D721Med (cell line): ENCODE measurements at regions not wholly inside any gene's neighbourhood (a gene's known extent, or its start where the extent isn't known, plus 50 kb on each side); places are given as distances from the start of the nearest gene placed in this dataset.

Experiments
- DNase-seq: peaks from one replicate; pipeline ENCODE4 v3.0.0; 2011; ENCODE audit warnings: low spot score; ENCODE audit not compliant: insufficient read length
- FAIRE-seq: peaks from 2 replicates; lab custom pipeline; 2011; peaks lifted over from hg19 to GRCh38; lab: Jason Lieb, UNC
- TF ChIP-seq, protein P1 (sequence below): IDR thresholded peaks from 2 replicates; pipeline ENCODE4 v1.5.1; 2012; ENCODE audit warnings: mild to moderate bottlenecking, control low read depth; ENCODE audit not compliant: insufficient read depth; ENCODE audit errors: missing control alignments

DNA sequence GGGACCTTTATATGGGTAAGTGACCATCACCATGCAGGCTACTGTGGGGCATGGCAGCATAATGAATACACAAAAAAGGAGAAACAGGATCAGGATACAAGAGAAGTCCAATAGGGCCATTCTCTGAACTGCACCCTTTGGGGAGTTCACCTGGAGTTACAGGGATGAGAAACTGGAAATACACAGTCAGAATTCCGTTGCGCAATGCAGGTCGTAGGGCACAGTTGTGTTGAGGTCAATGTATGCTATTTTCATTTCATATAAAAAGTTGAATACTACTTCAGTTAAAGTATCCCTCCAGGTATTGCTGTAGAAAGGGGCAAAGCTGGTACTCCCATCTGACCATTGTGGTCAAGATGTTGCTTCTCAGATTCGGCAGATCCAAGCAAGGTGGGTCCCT lies 471.4 kb downstream of the DMRT2 start:
- DNase-seq: no peak
- TF ChIP-seq, protein P1, sequence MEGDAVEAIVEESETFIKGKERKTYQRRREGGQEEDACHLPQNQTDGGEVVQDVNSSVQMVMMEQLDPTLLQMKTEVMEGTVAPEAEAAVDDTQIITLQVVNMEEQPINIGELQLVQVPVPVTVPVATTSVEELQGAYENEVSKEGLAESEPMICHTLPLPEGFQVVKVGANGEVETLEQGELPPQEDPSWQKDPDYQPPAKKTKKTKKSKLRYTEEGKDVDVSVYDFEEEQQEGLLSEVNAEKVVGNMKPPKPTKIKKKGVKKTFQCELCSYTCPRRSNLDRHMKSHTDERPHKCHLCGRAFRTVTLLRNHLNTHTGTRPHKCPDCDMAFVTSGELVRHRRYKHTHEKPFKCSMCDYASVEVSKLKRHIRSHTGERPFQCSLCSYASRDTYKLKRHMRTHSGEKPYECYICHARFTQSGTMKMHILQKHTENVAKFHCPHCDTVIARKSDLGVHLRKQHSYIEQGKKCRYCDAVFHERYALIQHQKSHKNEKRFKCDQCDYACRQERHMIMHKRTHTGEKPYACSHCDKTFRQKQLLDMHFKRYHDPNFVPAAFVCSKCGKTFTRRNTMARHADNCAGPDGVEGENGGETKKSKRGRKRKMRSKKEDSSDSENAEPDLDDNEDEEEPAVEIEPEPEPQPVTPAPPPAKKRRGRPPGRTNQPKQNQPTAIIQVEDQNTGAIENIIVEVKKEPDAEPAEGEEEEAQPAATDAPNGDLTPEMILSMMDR: no peak
- FAIRE-seq: no peak

DNA sequence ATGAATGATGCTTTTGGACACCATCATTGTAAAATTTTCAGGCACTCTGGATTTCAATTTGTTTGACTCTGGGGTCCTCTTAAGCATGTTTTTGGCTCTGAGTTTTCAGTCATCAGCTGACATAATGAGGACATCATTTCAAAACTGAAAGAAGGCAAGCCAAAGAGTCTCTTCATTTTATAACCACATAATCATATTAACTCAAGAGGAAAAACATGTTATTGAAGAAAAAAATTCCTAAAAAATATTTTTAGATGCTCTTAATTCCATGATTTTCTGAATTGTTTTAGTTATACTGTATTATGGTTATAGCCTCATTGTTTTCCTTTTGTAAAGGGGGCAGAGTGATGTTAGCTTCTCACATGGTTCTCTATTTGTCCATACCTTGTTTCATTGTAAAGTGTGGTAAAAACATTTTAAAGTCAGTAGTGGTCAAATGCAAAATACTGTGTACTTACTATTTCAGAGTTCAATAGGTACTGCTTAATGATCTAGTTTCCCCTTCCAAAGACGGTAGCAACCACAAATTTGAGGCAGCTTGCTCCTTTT lies 472.1 kb downstream of the DMRT2 start:
- no peak for FAIRE-seq
- TF ChIP-seq, protein P1: no peak
- no peak for DNase-seq

DNA sequence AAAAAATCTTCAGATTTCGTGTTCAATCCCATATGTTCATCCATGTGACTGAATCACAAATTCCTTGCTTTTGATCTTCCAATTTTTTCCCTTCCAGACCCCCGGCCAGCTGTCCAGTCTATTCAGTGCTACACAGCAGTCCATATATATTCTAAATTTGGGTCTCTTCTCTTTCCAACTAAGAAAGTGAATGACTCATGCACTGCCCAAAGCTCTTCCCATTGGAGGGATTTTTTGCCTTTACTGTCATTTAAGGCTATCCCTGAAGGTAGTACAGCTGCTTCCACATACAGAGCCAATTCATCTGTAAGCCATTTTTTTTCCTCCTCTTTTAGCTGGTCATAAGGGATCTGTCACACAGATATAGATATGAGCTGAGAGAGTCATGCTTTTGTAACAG lies 478.3 kb downstream of the DMRT2 start:
- FAIRE-seq (no peak), DNase-seq (no peak)
- TF ChIP-seq, protein P1: no peak

DNA sequence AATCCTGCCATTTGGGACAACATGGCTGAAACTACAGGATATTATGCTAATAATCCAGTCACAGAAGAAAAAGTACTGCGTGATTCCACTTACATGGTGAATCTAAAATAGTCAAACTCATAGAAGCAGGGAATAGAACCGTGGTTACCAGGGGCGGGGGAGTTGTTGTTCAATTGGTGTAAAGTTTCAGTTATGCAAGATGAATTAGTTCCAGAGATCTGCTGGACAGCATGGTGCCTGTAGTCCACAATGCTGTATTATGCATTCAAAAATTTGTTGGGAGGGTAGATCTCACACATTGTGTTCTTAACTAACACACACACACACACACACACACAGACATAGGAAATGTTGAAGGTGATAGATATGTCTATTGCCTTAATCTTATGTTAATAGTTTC lies 480.5 kb downstream of the DMRT2 start:
- DNase-seq (no peak), FAIRE-seq (no peak)
- TF ChIP-seq, protein P1: no peak

DNA sequence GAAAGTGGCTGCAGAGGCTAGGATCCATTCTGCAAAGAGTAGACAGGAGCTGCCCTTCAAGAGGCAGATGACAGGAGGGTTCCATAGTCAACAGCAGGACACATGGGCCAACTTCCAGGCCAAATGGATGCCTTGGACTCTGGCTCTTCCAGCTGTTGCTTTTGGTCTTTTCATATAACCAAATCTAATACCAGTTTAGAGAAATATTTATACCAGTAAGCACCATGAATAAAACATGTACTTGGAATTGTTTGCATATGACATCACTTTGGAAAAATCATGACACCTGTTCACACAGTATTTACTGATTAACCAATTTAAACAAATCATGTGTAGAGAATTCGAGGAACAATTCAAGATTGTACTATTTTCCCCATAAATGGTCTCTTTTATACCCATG lies 481.3 kb downstream of the DMRT2 start:
- TF ChIP-seq, protein P1: no peak
- DNase-seq: no peak
- FAIRE-seq: no peak

DNA sequence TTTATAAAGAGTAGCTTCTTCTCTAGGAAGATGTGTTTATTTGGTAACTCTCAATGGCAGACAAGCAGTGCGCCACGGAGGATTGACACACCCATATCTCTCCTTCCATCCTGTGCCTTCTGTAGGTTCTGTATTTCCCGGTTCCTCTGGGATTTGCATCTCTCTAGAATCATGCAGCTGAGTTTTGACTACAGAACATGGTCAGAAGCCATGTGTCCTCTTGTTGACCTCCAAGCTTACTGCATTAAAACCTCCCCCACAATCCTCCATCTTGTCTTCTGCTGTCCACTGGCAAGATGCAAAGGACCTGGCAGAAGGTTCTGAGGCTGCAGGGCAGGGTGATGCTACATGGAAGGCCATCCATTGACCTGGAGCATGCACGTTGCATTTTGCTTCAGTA lies 482.0 kb downstream of the DMRT2 start:
- DNase-seq: no peak
- TF ChIP-seq, protein P1: no peak
- FAIRE-seq: no peak

DNA sequence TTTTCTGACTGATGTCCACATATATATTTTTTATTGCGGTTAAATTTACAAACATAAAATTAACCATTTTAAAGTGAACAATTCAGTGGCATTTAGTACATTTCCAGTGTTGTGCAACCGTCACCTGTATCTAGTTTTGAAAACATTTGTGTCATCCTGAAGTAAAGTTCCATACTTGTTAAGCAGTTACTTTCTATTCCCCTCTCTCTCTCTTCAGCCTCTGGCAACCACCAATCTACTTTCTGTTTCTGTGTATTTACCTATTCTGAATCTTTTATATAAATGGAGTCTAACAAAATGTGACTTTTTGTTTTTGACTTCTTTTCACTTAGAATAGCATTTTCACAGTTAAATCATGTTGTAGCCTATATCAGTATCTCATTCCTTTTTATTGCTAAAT lies 480.1 kb upstream of the SMARCA2 start:
- DNase-seq: no peak
- no peak for FAIRE-seq
- TF ChIP-seq, protein P1: no peak
